ENCODE measurements at regions not wholly inside any gene's neighbourhood (a gene's known extent, or its start where the extent isn't known, plus 50 kb on each side); places are given as distances from the start of the nearest gene placed in this dataset.

DNA sequence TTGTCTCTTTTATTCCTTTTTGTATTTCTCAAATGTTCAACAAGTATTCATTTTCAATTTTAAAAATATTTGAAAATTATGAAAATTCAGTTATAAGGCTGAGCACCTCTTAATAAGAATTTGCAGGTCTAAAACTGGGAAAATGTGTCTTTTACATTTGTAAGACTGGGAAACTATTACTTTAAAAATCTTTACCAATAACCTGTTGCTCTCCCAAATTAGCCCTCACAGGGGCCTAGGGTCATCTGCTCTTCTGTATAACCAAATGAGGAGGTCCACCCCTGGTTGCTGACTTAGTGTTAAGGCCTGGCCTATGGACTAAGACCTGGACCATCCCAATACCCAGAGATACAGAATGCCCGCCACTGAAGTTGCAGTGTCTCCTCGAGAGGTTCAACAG lies 280.5 kb downstream of the PLPP3 start:
- Histone ChIP-seq H3K36me3 (no peaks in the 10 kb centered on the region), H3K27ac (no peak overlapping the region), H3K4me3 (no peak overlapping the region), H3K27me3 (no peaks in the 10 kb centered on the region), H3K4me1 (no peaks in the 10 kb centered on the region), H3K9me3 (no peaks in the 10 kb centered on the region)
- DNase-seq (ENCODE audit: low spot score in 2 of 2): no peak
- no peak for TF ChIP-seq POLR2AphosphoS5 (IDR thresholded peaks at IDR 0.05)
- no peak for TF ChIP-seq CTCF (IDR thresholded peaks at IDR 0.05)
- no peak for TF ChIP-seq EP300 (IDR thresholded peaks at IDR 0.05)
- no peak for TF ChIP-seq POLR2A (IDR thresholded peaks at IDR 0.05)
- 100% methylated on average over 2 of the region's 2 CpGs for WGBS

DNA sequence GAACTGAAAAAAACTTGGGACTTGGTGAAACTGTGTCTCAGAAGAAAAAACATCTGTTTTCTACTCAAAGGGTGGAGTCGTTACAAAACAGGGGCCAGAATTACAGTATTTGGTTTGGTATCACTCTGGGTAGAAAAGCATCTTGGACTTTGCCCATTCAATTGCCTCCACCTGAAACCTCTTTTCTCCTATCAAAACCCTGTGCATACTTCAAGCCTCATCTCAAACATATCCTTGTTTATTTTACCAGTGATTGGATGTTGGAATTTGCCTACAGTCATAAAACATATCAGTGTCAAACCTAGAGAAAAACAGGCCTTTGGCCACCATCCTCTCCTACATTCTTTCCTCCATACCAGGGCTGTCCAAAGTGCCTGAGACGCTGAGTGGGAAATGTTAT lies 281.5 kb downstream of the PLPP3 start:
- Histone ChIP-seq H3K27ac (no peak overlapping the region), H3K36me3 (no peaks in the 10 kb centered on the region), H3K4me1 (no peaks in the 10 kb centered on the region), H3K4me3 (no peak overlapping the region), H3K9me3 (no peaks in the 10 kb centered on the region), H3K27me3 (no peaks in the 10 kb centered on the region)
- TF ChIP-seq POLR2A (IDR thresholded peaks at IDR 0.05) (no peak), EP300 (IDR thresholded peaks at IDR 0.05) (no peak), POLR2AphosphoS5 (IDR thresholded peaks at IDR 0.05) (no peak), CTCF (IDR thresholded peaks at IDR 0.05) (no peak)
- WGBS: 74% methylated on average over 2 of the region's 2 CpGs
- no peak for DNase-seq (ENCODE audit: low spot score in 2 of 2)

GRCh38 chr1:56297208-56297607 lies 282.2 kb downstream of the PLPP3 start:
- H3K4me3 ChIP-seq: no peak overlapping the region
- no peaks in the 10 kb centered on the region for H3K9me3 ChIP-seq
- TF ChIP-seq POLR2AphosphoS5 (IDR thresholded peaks at IDR 0.05): no peak
- TF ChIP-seq EP300 (IDR thresholded peaks at IDR 0.05): no peak
- no peaks in the 10 kb centered on the region for H3K27me3 ChIP-seq
- 83% methylated on average over 2 of the region's 2 CpGs for WGBS
- DNase-seq (ENCODE audit: low spot score in 2 of 2): no peak
- H3K27ac ChIP-seq: no peak overlapping the region
- peaks cover under 1% of the 10 kb centered on the region for H3K4me1 ChIP-seq
- H3K36me3 ChIP-seq: no peaks in the 10 kb centered on the region

- Histone ChIP-seq H3K36me3 (no peaks in the 10 kb centered on the region), H3K27ac (no peak overlapping the region), H3K9me3 (no peaks in the 10 kb centered on the region), H3K4me3 (no peak overlapping the region), H3K27me3 (no peaks in the 10 kb centered on the region), H3K4me1 (peaks cover 7% of the 10 kb centered on the region)
- WGBS: 72% methylated on average over 4 of the region's 4 CpGs
- no peak for DNase-seq (ENCODE audit: low spot score in 2 of 2)
- TF ChIP-seq POLR2A (IDR thresholded peaks at IDR 0.05) (no peak), EP300 (IDR thresholded peaks at IDR 0.05) (no peak), CTCF (IDR thresholded peaks at IDR 0.05) (no peak), POLR2AphosphoS5 (IDR thresholded peaks at IDR 0.05) (no peak)
Measured at GRCh38 chr1:56295949-56296929, 283.1 kb downstream of the PLPP3 start.

DNA sequence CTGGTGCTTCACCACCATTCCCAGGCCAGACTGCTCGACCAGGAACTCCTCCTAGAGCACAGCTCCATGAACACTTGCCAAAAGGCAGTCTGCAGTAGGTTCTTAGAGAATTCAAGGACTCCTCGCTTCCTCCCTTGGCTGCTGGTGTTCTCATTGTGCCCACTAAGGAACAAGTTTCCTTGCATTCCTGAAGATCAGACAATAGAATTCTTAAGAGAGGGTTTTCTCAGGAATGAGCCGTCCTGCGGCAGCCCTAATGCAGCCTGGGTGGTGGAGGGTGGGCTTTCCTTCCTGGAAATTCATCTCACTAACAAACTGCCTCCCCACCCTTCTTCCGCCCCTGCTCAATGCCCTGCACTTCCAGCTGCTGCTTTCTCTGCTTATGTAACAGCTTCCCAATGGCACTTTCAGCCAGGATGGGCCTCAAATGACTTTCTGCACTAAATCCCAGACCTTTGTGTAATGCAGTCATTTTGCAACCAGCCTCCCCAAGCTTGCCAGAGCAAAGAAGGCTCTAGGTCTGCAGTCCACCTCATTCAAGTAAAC lies 287.9 kb downstream of the PLPP3 start:
- Histone ChIP-seq H3K9me3 (no peaks in the 10 kb centered on the region), H3K27ac (no peak overlapping the region), H3K4me1 (peaks cover 7% of the 10 kb centered on the region), H3K27me3 (no peaks in the 10 kb centered on the region), H3K36me3 (no peaks in the 10 kb centered on the region), H3K4me3 (no peak overlapping the region)
- TF ChIP-seq POLR2A (IDR thresholded peaks at IDR 0.05): no peak
- TF ChIP-seq EP300 (IDR thresholded peaks at IDR 0.05): no peak
- TF ChIP-seq CTCF (IDR thresholded peaks at IDR 0.05): no peak
- TF ChIP-seq POLR2AphosphoS5 (IDR thresholded peaks at IDR 0.05): no peak
- 69% methylated on average over 5 of the region's 5 CpGs for WGBS
- DNase-seq (ENCODE audit: low spot score in 2 of 2): peak; percentile 59 to 77

Data from suprapubic skin (tissue), 4 donors.